OCI-LY7 (cell line): ENCODE measurements at regions not wholly inside any gene's neighbourhood (a gene's known extent, or its start where the extent isn't known, plus 50 kb on each side); places are given as distances from the start of the nearest gene placed in this dataset.

Source experiments
- BruUV-seq: library from RNA; stranded (reverse); fragments of 400-500 nt; replicated peaks from 2 replicates; lab custom pipeline; 2021; lab: Mats Ljungman, UMichigan
- CTCF ChIA-PET: fragments of 300-600 bp; sonication (Branson Sonifier 250); formaldehyde crosslinking; loops from one replicate; lab custom pipeline; 2022; ENCODE audit warnings: antibody characterized with exemption; ENCODE audit not compliant: unreplicated experiment; lab: Charles Lee
- POLR2A ChIA-PET: fragments of 300-600 bp; sonication (Branson Sonifier 250); formaldehyde crosslinking; loops from one replicate; lab custom pipeline; 2022; ENCODE audit warnings: antibody characterized with exemption; lab: Charles Lee
- DNase-seq: peaks from one replicate; pipeline ENCODE4 v3.0.0-alpha.2; 2015; ENCODE audit warnings: low spot score
- H2AFZ ChIP-seq: fragments of 200-600 bp; sonication (generic), shearing (Covaris generic); 2 replicates; pipeline ENCODE4 v1.6.1; 2014; ENCODE audit warnings: mild to moderate bottlenecking, antibody characterized with exemption, low read length, moderate library complexity
- H3K27ac ChIP-seq: fragments of 200-600 bp; sonication (generic); 2 replicates; pipeline ENCODE4 v1.5.1; 2014; ENCODE audit warnings: mixed run types, low read depth, mild to moderate bottlenecking, moderate library complexity, low read length, inconsistent platforms; ENCODE audit not compliant: poor library complexity, severe bottlenecking
- H3K36me3 ChIP-seq: fragments of 200-600 bp; sonication (generic); 2 replicates; pipeline ENCODE4 v1.6.1; 2014; ENCODE audit warnings: mild to moderate bottlenecking, antibody characterized with exemption, low read length, moderate library complexity, mixed read lengths; ENCODE audit not compliant: insufficient read depth
- H3K4me1 ChIP-seq: fragments of 200-600 bp; sonication (generic); 2 replicates; pipeline ENCODE4 v1.5.1; 2014; ENCODE audit warnings: mild to moderate bottlenecking, low read length; ENCODE audit not compliant: insufficient read depth, poor library complexity, severe bottlenecking
- H3K4me2 ChIP-seq: fragments of 200-600 bp; sonication (generic); 2 replicates; pipeline ENCODE4 v1.6.1; 2014; ENCODE audit warnings: mild to moderate bottlenecking, low read length
- H3K4me3 ChIP-seq: fragments of 200-600 bp; sonication (generic); 2 replicates; pipeline ENCODE4 v1.5.1; 2014; ENCODE audit warnings: mild to moderate bottlenecking, low read depth, low read length; ENCODE audit not compliant: poor library complexity, severe bottlenecking
- H3K79me2 ChIP-seq: fragments of 200-600 bp; sonication (generic); 2 replicates; pipeline ENCODE4 v1.6.1; 2016; ENCODE audit warnings: low read depth, mild to moderate bottlenecking, low read length, moderate library complexity, mixed read lengths; ENCODE audit not compliant: insufficient read depth
- H3K9me2 ChIP-seq: fragments of 200-600 bp; sonication (generic); 2 replicates; pipeline ENCODE4 v1.6.1; 2016; ENCODE audit warnings: mild to moderate bottlenecking, low read length, mixed read lengths; ENCODE audit not compliant: insufficient read depth
- H3K9me3 ChIP-seq: fragments of 200-600 bp; sonication (generic); 2 replicates; pipeline ENCODE4 v1.6.1; 2014; ENCODE audit warnings: mild to moderate bottlenecking, mixed run types, low read length, mixed read lengths
- H4K20me1 ChIP-seq: fragments of 200-600 bp; sonication (generic); 2 replicates; pipeline ENCODE4 v1.6.1; 2014; ENCODE audit warnings: mild to moderate bottlenecking, antibody characterized with exemption, low read length, moderate library complexity, mixed read lengths; ENCODE audit not compliant: insufficient read depth
- EZH2phosphoT487 ChIP-seq: fragments of 200-600 bp; sonication (generic); IDR thresholded peaks from 2 replicates; pipeline ENCODE4 v1.6.1; 2018; ENCODE audit warnings: low read depth, borderline replicate concordance, mild to moderate bottlenecking, mixed run types, antibody characterized with exemption, low read length, moderate library complexity, mixed read lengths
- intact Hi-C: fragments of 100-400 bp; cut with micrococcal nuclease; formaldehyde crosslinking; loops from one replicate; pipeline ENCODE4 v1.10.0; 2022; ENCODE audit not compliant: unreplicated experiment
- TF ChIP-seq, protein P1 (sequence below): fragments of 200-600 bp; sonication (generic); conservative IDR thresholded peaks from 2 replicates; pipeline ENCODE4 v1.5.1; 2014; ENCODE audit warnings: mild to moderate bottlenecking, antibody characterized with exemption, low read length, moderate library complexity, mixed read lengths

- Histone ChIP-seq H3K36me3 (no peaks in the 10 kb centered on the region), H3K4me3 (no peak overlapping the region), H3K79me2 (no peaks in the 10 kb centered on the region), H3K4me1 (no peaks in the 10 kb centered on the region), H4K20me1 (no peaks in the 10 kb centered on the region), H3K9me3 (no peaks in the 10 kb centered on the region), H3K4me2 (no peak overlapping the region), H3K9me2 (no peaks in the 10 kb centered on the region), H3K27ac (no peak overlapping the region), H2AFZ (no peak overlapping the region)
- no TSS peak for BruUV-seq
- no peak for TF ChIP-seq EZH2phosphoT487
- TF ChIP-seq, protein P1, sequence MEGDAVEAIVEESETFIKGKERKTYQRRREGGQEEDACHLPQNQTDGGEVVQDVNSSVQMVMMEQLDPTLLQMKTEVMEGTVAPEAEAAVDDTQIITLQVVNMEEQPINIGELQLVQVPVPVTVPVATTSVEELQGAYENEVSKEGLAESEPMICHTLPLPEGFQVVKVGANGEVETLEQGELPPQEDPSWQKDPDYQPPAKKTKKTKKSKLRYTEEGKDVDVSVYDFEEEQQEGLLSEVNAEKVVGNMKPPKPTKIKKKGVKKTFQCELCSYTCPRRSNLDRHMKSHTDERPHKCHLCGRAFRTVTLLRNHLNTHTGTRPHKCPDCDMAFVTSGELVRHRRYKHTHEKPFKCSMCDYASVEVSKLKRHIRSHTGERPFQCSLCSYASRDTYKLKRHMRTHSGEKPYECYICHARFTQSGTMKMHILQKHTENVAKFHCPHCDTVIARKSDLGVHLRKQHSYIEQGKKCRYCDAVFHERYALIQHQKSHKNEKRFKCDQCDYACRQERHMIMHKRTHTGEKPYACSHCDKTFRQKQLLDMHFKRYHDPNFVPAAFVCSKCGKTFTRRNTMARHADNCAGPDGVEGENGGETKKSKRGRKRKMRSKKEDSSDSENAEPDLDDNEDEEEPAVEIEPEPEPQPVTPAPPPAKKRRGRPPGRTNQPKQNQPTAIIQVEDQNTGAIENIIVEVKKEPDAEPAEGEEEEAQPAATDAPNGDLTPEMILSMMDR, result no peak
- POLR2A ChIA-PET, result no interaction called here
- CTCF ChIA-PET, result no interaction called here
- intact Hi-C loops, result no loop called here
- DNase-seq, result no peak
Measured at GRCh38 chr5:85077581-85077980, 692.9 kb upstream of the EDIL3 start.

GRCh38 chr5:85096421-85096820, 711.7 kb upstream of the EDIL3 start:
- Histone ChIP-seq H3K4me2 (no peak overlapping the region), H3K4me3 (no peak overlapping the region), H4K20me1 (no peaks in the 10 kb centered on the region), H2AFZ (no peak overlapping the region), H3K9me3 (no peaks in the 10 kb centered on the region), H3K9me2 (no peaks in the 10 kb centered on the region), H3K79me2 (no peaks in the 10 kb centered on the region), H3K27ac (no peak overlapping the region), H3K4me1 (no peaks in the 10 kb centered on the region), H3K36me3 (no peaks in the 10 kb centered on the region)
- BruUV-seq, result no TSS peak
- no peak for DNase-seq
- no peak for TF ChIP-seq EZH2phosphoT487
- TF ChIP-seq, protein P1, result no peak
- CTCF ChIA-PET, result no interaction called here
- POLR2A ChIA-PET, result interaction anchor here (0.6 kb wide), 1 partner anchor 360 kb away, joined by 3 read pairs; no protein-coding TSS in a partner anchor
- intact Hi-C loops, result no loop called here

- no peaks in the 10 kb centered on the region for H3K36me3 ChIP-seq
- no peak overlapping the region for H3K4me3 ChIP-seq
- no TSS peak for BruUV-seq
- no peaks in the 10 kb centered on the region for H4K20me1 ChIP-seq
- no peak overlapping the region for H3K4me2 ChIP-seq
- no peaks in the 10 kb centered on the region for H3K4me1 ChIP-seq
- H2AFZ ChIP-seq, result no peak overlapping the region
- ChIA-PET POLR2A (interaction anchor here (0.7 to 1.0 kb wide), 2 partner anchors 10 to 54 kb away, joined by 3 read pairs; no protein-coding TSS in a partner anchor), CTCF (no interaction called here)
- DNase-seq, result no peak
- no peak overlapping the region for H3K27ac ChIP-seq
- H3K79me2 ChIP-seq, result no peaks in the 10 kb centered on the region
- TF ChIP-seq EZH2phosphoT487, result no peak
- TF ChIP-seq, protein P1, result 0 out of 2 replicates have a peak, but pooled peaks have one; percentile 24
- intact Hi-C loops, result no loop called here
- no peaks in the 10 kb centered on the region for H3K9me2 ChIP-seq
- H3K9me3 ChIP-seq, result no peaks in the 10 kb centered on the region
Measured at GRCh38 chr5:85108471-85108870, 723.8 kb upstream of the EDIL3 start.
